ENCODE measurements at regions not wholly inside any gene's neighbourhood (a gene's known extent, or its start where the extent isn't known, plus 50 kb on each side); places are given as distances from the start of the nearest gene placed in this dataset.

GRCh38 chr2:239589270-239589825, 188.5 kb upstream of the HDAC4 start:
- no peak for TF ChIP-seq CTCF (conservative IDR thresholded peaks at IDR 0.05; ENCODE audit: control insufficient read depth, insufficient read depth, low read depth, low read length)
- H3K4me3 ChIP-seq (ENCODE audit: control insufficient read depth, low read depth, low read length) = no peak overlapping the region
- DNase-seq (ENCODE audit: low read depth) = no peak

- DNase-seq (ENCODE audit: low read depth) = no peak
- TF ChIP-seq CTCF (conservative IDR thresholded peaks at IDR 0.05; ENCODE audit: control insufficient read depth, insufficient read depth, low read depth, low read length) = no peak
- H3K4me3 ChIP-seq (ENCODE audit: control insufficient read depth, low read depth, low read length) = no peak overlapping the region
These were observed 187.8 kb upstream of the HDAC4 start for GRCh38 chr2:239588451-239589269.

DNA sequence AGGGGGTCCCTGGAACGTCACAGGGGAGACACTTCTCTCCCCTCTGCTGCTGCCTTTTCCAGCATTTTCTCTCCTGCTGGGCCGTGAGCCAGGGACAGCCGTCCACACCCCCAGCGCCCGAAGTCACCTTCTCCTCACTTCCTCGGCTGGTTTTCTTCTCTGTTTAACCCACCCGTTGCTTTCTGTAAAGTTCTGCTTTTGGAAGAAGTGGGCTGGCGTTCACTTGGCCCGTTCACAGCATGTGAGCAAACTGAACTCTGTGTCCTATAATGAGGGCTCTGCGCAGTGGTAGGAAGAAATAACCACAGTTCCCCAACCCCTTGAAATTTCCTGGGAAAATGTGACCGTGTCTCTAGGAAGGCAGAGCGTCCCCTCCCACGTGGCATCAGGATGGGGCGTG, 187.0 kb upstream of the HDAC4 start:
- no peak overlapping the region for H3K4me3 ChIP-seq (ENCODE audit: control insufficient read depth, low read depth, low read length)
- no peak for TF ChIP-seq CTCF (conservative IDR thresholded peaks at IDR 0.05; ENCODE audit: control insufficient read depth, insufficient read depth, low read depth, low read length)

DNA sequence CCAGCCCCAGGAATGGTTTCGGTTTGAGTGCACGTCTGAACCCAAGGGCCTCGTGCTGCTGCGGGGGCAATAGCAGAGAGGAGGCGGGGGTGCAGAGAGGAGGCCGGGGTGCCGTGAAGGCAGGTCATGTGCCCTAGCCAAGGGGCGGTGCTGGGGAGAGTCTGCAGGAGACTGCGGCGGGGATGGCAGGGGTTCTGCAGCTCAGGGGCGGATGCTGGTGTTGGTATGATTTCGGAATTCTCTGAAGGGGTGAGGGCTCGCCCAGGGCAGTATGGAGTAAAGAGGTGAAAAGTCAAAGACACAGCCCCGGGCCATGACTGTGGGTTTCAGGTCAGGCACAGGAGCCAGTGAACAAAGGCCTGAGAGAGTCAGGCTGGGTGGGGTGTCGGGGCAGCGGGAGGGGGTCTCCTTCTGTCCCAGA, 186.5 kb upstream of the HDAC4 start:
- no peak for DNase-seq (ENCODE audit: low read depth)
- no peak overlapping the region for H3K4me3 ChIP-seq (ENCODE audit: control insufficient read depth, low read depth, low read length)
- no peak for TF ChIP-seq CTCF (conservative IDR thresholded peaks at IDR 0.05; ENCODE audit: control insufficient read depth, insufficient read depth, low read depth, low read length)

More for the DNA sequence above, 187.0 kb upstream of the HDAC4 start:
- DNase-seq (ENCODE audit: low read depth) = no peak

DNA sequence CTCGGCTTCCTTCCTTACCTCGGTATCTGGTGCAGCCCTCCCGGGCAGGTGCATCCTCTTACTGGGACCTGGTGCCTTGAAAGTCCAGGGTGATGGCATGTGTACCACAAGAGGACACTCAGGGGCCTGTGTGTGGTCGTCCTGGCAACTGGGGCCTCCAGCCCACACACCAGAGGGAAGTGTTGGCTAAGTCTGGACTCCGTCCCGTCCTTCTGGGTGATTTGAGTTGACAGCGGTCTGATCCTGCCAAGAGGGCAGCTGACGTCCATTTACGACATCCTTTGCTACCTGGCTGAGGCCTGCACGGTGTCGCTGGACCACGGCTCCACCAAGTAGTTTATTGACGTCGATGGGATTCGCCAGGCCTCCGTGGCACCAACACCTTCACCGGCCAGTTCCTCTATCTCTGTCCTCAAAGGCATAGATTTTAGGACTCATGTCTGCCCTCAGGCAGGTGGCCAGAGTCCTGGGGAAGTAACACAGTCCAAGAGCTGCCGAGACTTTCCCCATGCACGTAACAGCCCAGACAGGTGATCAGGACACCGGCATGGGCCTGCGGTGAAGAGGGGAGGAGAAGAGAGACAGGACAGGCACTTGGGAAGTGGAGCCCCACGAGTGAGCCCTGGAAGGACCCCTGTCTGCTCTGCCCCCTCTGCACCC, 186.0 kb upstream of the HDAC4 start:
- TF ChIP-seq CTCF (conservative IDR thresholded peaks at IDR 0.05; ENCODE audit: control insufficient read depth, insufficient read depth, low read depth, low read length) = no peak
- no peak overlapping the region for H3K4me3 ChIP-seq (ENCODE audit: control insufficient read depth, low read depth, low read length)
- no peak for DNase-seq (ENCODE audit: low read depth)

DNA sequence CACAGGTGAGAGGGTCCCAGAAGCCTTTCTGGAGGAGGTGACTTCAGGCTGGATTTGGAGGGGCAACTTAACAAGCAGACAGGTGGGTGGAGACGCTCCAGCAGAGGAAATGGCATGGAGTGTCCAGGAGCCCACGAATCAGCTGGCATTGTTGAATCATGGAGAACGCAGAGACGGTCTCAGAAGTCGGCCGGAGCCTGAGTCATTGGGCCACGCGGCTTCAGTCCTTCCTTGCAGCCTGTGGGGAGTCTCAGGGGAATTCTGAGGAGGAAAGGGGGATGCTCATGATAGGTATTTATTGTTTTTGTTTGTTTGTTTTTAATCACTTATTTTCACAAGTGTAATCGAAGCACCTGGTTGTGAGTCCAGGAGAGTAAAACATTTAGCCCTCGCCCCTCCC, 184.6 kb upstream of the HDAC4 start:
- no peak for TF ChIP-seq CTCF (conservative IDR thresholded peaks at IDR 0.05; ENCODE audit: control insufficient read depth, insufficient read depth, low read depth, low read length)
- no peak overlapping the region for H3K4me3 ChIP-seq (ENCODE audit: control insufficient read depth, low read depth, low read length)
- no peak for DNase-seq (ENCODE audit: low read depth)
